ENCODE measurements at regions not wholly inside any gene's neighbourhood (a gene's known extent, or its start where the extent isn't known, plus 50 kb on each side); places are given as distances from the start of the nearest gene placed in this dataset.

DNA sequence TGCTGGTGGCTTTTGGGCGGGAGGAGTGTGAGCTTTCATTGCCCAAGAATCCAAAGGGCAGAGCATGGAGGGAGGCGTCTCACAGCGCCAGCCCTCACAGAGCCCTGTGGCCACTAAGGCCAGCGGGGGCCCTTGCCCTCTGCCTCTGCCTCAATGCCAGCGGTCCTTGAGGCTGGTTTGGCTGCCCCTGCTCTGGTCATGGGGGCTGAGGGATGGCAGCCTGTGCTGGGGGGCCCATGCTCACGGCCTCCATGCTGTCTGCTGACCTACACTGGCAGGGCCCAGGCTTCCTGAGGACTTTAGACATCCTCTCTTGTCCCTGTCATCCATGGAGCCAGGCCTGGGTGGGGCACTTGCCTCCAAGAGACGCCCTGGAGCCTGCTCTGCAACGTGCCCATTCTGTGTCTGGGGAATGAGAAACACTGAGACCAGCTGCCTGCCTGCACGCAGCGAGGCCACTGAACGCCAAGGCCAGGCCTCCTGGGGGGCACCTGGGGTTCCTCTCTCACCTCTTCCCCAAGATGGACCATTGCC lies 143.4 kb downstream of the KIF26A start:
- no peak overlapping the region for H3K27ac ChIP-seq (ENCODE audit: insufficient read depth, low read length)
- no peak overlapping the region for H3K4me2 ChIP-seq (ENCODE audit: extremely low read depth, insufficient read depth, low read length)
- TF ChIP-seq EZH2 (IDR thresholded peaks at IDR 0.05; ENCODE audit: low read length, missing control alignments), result no peak
- TF ChIP-seq, protein P1, sequence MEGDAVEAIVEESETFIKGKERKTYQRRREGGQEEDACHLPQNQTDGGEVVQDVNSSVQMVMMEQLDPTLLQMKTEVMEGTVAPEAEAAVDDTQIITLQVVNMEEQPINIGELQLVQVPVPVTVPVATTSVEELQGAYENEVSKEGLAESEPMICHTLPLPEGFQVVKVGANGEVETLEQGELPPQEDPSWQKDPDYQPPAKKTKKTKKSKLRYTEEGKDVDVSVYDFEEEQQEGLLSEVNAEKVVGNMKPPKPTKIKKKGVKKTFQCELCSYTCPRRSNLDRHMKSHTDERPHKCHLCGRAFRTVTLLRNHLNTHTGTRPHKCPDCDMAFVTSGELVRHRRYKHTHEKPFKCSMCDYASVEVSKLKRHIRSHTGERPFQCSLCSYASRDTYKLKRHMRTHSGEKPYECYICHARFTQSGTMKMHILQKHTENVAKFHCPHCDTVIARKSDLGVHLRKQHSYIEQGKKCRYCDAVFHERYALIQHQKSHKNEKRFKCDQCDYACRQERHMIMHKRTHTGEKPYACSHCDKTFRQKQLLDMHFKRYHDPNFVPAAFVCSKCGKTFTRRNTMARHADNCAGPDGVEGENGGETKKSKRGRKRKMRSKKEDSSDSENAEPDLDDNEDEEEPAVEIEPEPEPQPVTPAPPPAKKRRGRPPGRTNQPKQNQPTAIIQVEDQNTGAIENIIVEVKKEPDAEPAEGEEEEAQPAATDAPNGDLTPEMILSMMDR (conservative IDR thresholded peaks at IDR 0.05 in 1 of 2, IDR thresholded peaks at IDR 0.05 in 1 of 2; ENCODE audit: low read depth in 1 of 2, low read length in 2 of 2), result no peak
- H3K4me1 ChIP-seq (ENCODE audit: control insufficient read depth, extremely low read depth, insufficient read depth, low read length), result no peaks in the 10 kb centered on the region
- no peaks in the 10 kb centered on the region for H3K9me3 ChIP-seq (ENCODE audit: control insufficient read depth, insufficient read depth, low read depth, low read length)
- H2AFZ ChIP-seq (ENCODE audit: low read length), result no peak overlapping the region
- H3K9ac ChIP-seq (ENCODE audit: insufficient read depth, low read length), result no peak overlapping the region
- H3K36me3 ChIP-seq (ENCODE audit: control insufficient read depth, insufficient read depth, low read length), result no peaks in the 10 kb centered on the region
- DNase-seq (ENCODE audit: low read depth in 2 of 2), result no peak
- H3K79me2 ChIP-seq (ENCODE audit: control insufficient read depth, insufficient read depth, low read length), result no peaks in the 10 kb centered on the region
- no peak overlapping the region for H3K4me3 ChIP-seq (replicated peaks in 1 of 4; ENCODE audit: control extremely low read depth in 1 of 4, insufficient read depth in 1 of 4, low read depth in 3 of 4, low read length in 4 of 4)
- H4K20me1 ChIP-seq (ENCODE audit: control insufficient read depth, extremely low read depth, insufficient read depth, low read length), result no peaks in the 10 kb centered on the region
- H3K27me3 ChIP-seq (ENCODE audit: control insufficient read depth, insufficient read depth, low read length), result no peaks in the 10 kb centered on the region

DNA sequence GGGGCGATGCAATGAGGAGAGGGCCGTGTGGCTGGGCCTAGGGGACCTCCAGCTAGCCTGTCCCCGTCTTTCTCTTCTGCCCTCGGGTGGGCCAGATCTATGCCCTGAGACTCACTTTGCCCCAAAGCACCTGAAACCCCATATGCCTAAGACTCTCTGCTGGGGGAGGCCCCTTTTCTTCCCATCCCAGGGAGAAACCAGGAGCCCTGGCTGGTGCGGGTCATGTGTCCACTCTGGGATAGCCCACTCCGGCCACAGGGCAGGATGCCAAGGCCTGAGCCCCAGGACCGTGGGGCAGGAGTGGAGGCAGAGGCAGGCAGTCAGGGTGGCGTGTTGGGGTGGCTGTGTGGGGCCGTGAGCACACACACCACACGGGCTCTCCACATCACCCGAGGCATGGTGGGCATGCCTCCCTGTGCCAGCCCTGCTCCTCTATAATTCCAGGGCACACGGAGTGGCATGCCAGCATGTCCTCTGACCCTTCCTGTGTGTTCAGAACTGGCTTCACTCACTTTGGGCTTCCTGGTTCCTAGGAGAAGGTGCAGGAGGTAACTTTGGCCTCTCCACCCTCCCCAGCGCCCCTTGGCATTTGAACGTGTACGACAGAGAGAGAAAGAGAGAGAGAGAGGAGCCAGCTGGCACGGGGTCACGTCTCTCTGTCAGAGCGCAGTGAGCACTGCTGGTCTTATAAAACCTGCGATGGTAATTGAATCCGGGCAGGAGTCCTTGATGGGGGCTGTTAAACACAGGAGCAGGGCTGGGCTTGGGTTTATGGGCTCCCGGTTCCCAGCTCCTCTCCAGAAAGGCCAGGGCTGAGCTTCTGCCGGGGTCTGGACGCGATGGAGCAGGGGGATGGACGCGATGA lies 144.2 kb downstream of the KIF26A start:
- Histone ChIP-seq H3K36me3 (ENCODE audit: control insufficient read depth, insufficient read depth, low read length) (no peaks in the 10 kb centered on the region), H3K4me3 (replicated peaks in 1 of 4; ENCODE audit: control extremely low read depth in 1 of 4, insufficient read depth in 1 of 4, low read depth in 3 of 4, low read length in 4 of 4) (no peak overlapping the region), H3K27ac (ENCODE audit: insufficient read depth, low read length) (no peak overlapping the region), H3K9me3 (ENCODE audit: control insufficient read depth, insufficient read depth, low read depth, low read length) (no peaks in the 10 kb centered on the region), H4K20me1 (ENCODE audit: control insufficient read depth, extremely low read depth, insufficient read depth, low read length) (no peaks in the 10 kb centered on the region), H3K4me1 (ENCODE audit: control insufficient read depth, extremely low read depth, insufficient read depth, low read length) (no peaks in the 10 kb centered on the region), H3K79me2 (ENCODE audit: control insufficient read depth, insufficient read depth, low read length) (no peaks in the 10 kb centered on the region), H3K27me3 (ENCODE audit: control insufficient read depth, insufficient read depth, low read length) (no peaks in the 10 kb centered on the region), H2AFZ (ENCODE audit: low read length) (no peak overlapping the region), H3K9ac (ENCODE audit: insufficient read depth, low read length) (no peak overlapping the region), H3K4me2 (ENCODE audit: extremely low read depth, insufficient read depth, low read length) (no peak overlapping the region)
- DNase-seq (ENCODE audit: low read depth in 2 of 2), result no peak
- TF ChIP-seq, protein P1 (conservative IDR thresholded peaks at IDR 0.05 in 1 of 2, IDR thresholded peaks at IDR 0.05 in 1 of 2; ENCODE audit: low read depth in 1 of 2, low read length in 2 of 2), result no peak
- no peak for TF ChIP-seq EZH2 (IDR thresholded peaks at IDR 0.05; ENCODE audit: low read length, missing control alignments)

DNA sequence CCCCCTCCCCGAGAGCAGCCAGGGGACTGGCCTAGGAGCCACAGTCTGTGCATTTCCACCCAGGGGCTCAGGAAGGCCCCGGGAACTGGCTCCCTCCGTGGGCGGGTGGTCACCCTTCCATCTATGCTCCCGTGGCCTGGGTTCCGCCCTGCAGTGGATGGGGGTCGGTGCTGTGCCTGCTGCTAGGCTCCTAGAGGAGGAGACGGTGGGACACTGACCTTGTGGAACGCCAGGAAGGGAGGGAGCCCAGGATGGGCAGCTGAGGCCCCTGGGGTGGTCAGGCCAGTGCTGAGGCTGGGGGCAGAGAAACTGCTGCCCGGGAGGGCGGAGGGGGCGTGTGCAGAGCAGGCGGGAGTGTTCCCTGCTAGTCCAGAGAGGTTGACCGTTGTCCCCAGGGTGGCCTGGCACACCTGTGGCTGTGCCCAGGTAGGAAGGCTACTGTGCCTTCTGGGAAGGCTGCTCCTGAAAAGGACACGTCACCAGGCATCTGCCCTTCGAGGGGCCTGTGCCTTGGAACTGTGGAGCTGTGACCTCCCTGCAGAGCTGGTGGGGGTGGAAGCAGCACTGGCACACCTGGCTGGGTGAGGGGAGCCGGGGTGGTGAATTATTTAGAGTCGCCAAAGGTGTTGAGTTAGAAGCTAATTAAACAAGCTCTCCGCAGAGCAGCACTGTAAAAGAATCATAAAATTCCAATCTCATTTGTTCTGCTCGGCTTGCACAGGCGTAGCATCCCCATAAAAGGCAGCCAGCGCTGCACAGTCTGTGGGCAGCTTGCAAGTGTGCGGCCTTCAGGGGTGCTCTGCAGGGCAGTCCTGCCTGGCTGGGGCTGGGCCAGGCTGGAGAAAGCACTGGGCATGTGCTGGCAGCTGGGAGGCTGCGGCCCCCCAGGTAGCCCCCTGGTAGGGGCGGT lies 145.1 kb downstream of the KIF26A start:
- H2AFZ ChIP-seq (ENCODE audit: low read length), result no peak overlapping the region
- no peak overlapping the region for H3K27ac ChIP-seq (ENCODE audit: insufficient read depth, low read length)
- no peaks in the 10 kb centered on the region for H3K27me3 ChIP-seq (ENCODE audit: control insufficient read depth, insufficient read depth, low read length)
- TF ChIP-seq, protein P1 (conservative IDR thresholded peaks at IDR 0.05 in 1 of 2, IDR thresholded peaks at IDR 0.05 in 1 of 2; ENCODE audit: low read depth in 1 of 2, low read length in 2 of 2), result no peak
- no peak for TF ChIP-seq EZH2 (IDR thresholded peaks at IDR 0.05; ENCODE audit: low read length, missing control alignments)
- H3K79me2 ChIP-seq (ENCODE audit: control insufficient read depth, insufficient read depth, low read length), result no peaks in the 10 kb centered on the region
- H3K4me1 ChIP-seq (ENCODE audit: control insufficient read depth, extremely low read depth, insufficient read depth, low read length), result no peaks in the 10 kb centered on the region
- no peaks in the 10 kb centered on the region for H3K36me3 ChIP-seq (ENCODE audit: control insufficient read depth, insufficient read depth, low read length)
- no peak overlapping the region for H3K4me3 ChIP-seq (replicated peaks in 1 of 4; ENCODE audit: control extremely low read depth in 1 of 4, insufficient read depth in 1 of 4, low read depth in 3 of 4, low read length in 4 of 4)
- H4K20me1 ChIP-seq (ENCODE audit: control insufficient read depth, extremely low read depth, insufficient read depth, low read length), result no peaks in the 10 kb centered on the region
- no peak overlapping the region for H3K9ac ChIP-seq (ENCODE audit: insufficient read depth, low read length)
- H3K4me2 ChIP-seq (ENCODE audit: extremely low read depth, insufficient read depth, low read length), result no peak overlapping the region
- H3K9me3 ChIP-seq (ENCODE audit: control insufficient read depth, insufficient read depth, low read depth, low read length), result no peaks in the 10 kb centered on the region
- no peak for DNase-seq (ENCODE audit: low read depth in 2 of 2)
